Transverse colon (tissue), 4 donors: ENCODE measurements at regions not wholly inside any gene's neighbourhood (a gene's known extent, or its start where the extent isn't known, plus 50 kb on each side); places are given as distances from the start of the nearest gene placed in this dataset.

ENCODE experiments used
- DNase-seq: peaks from one replicate; pipeline ENCODE4 v3.0.0-alpha.2; 2019
- H3K27ac ChIP-seq, 4 donors: fragments of 200-600 bp; sonication (generic); 2 replicates each; pipeline ENCODE4 v1.5.1; 2016 to 2018; ENCODE audit warnings: inconsistent platforms in 4 of 4
- H3K27me3 ChIP-seq: fragments of 200-600 bp; sonication (generic); 2 replicates; pipeline ENCODE4 v1.5.1; 2017; ENCODE audit warnings: inconsistent platforms
- H3K36me3 ChIP-seq, 4 donors: fragments of 200-600 bp; sonication (generic); 2 replicates each; pipeline ENCODE4 v1.5.1; 2017 to 2019; ENCODE audit warnings: inconsistent platforms in 4 of 4
- H3K4me1 ChIP-seq, 4 donors: fragments of 200-600 bp; sonication (generic); 2 replicates each; pipeline ENCODE4 v1.5.1; 2017 to 2020; ENCODE audit warnings: inconsistent platforms in 4 of 4
- H3K4me3 ChIP-seq, 4 donors: fragments of 200-600 bp; sonication (generic); 1 replicate in 1 of 4; 2 replicates in 3 of 4; pipeline versions ENCODE4 v1.5.1 to v1.6.1; 2017 to 2019; ENCODE audit warnings: inconsistent platforms in 4 of 4
- H3K9me3 ChIP-seq, 2 donors: fragments of 200-600 bp; sonication (generic); 2 replicates each; pipeline ENCODE4 v1.5.1; 2017 to 2019; ENCODE audit warnings: inconsistent platforms in 2 of 2
- CTCF ChIP-seq, 5 experiments: fragments of 200-600 bp in 3 of 5; fragments of 450-650 bp in 2 of 5; sonication (generic) in 3 of 5; IDR thresholded peaks; 1 replicate in 2 of 5; 2 replicates in 3 of 5; pipeline ENCODE4 v1.5.1; 2016 to 2017; ENCODE audit warnings: antibody characterized with exemption in 5 of 5, inconsistent platforms in 3 of 5, mild to moderate bottlenecking in 2 of 5, moderate library complexity in 1 of 5
- EP300 ChIP-seq: sonication (generic); formaldehyde crosslinking; IDR thresholded peaks from one replicate; pipeline ENCODE4 v1.6.1; 2017; ENCODE audit warnings: antibody characterized with exemption, low read depth
- POLR2A ChIP-seq: fragments of 450-650 bp; IDR thresholded peaks from one replicate; pipeline ENCODE4 v1.6.1; 2016; ENCODE audit warnings: antibody characterized with exemption, mild to moderate bottlenecking, moderate library complexity
- POLR2AphosphoS5 ChIP-seq, 3 donors: sonication (generic); formaldehyde crosslinking; IDR thresholded peaks; one replicate each; pipeline ENCODE4 v1.6.1; 2016; ENCODE audit warnings: antibody characterized with exemption in 3 of 3
- WGBS, 2 donors: methylation state at CpG; one replicate each; pipeline ENCODE4 v1.1.5; 2018; ENCODE audit warnings: low coverage in 1 of 2; 5-methylcytosine and 5-hydroxymethylcytosine counted together
- in situ Hi-C, 4 donors: fragments of 200-750 bp; cut with MboI; loops; one replicate each; pipeline versions ENCODE4 v1.15.0 to v1.15.1; 2017; ENCODE audit warnings: low sequenced_read_pairs in 3 of 4, low pct_ligation_motif_present in 1 of 4, low pct_unique_long_range_greater_than_20kb in 1 of 4
- intact Hi-C: fragments of 100-400 bp; cut with DNase I; formaldehyde crosslinking; loops from one replicate; pipeline ENCODE4 v1.15.1; 2023; ENCODE audit warnings: low total_unique reads

GRCh38 chr4:163892417-163892816 lies 397.9 kb downstream of the TMA16 start:
- intact Hi-C loops = no loop called here
- TF ChIP-seq POLR2AphosphoS5 (IDR thresholded peaks at IDR 0.05) (no peak), EP300 (no peak), POLR2A (no peak), CTCF (IDR thresholded peaks at IDR 0.05) (no peak)

GRCh38 chr4:163895378-163896005 lies 401.0 kb downstream of the TMA16 start:
- no peak overlapping the region for H3K27ac ChIP-seq
- intact Hi-C loops (no loop called here), in situ Hi-C loops (no loop called here)
- WGBS, 2 donors = 43 to 47% methylated on average over 2 to 3 of the region's 3 CpGs
- no peaks in the 10 kb centered on the region for H3K4me1 ChIP-seq
- no peaks in the 10 kb centered on the region for H3K27me3 ChIP-seq
- no peak overlapping the region for H3K4me3 ChIP-seq
- H3K36me3 ChIP-seq = no peaks in the 10 kb centered on the region
- TF ChIP-seq POLR2A = no peak
- TF ChIP-seq EP300 = no peak
- TF ChIP-seq POLR2AphosphoS5 (IDR thresholded peaks at IDR 0.05) = no peak
- no peak for TF ChIP-seq CTCF (IDR thresholded peaks at IDR 0.05)
- H3K9me3 ChIP-seq = peaks cover 0 to 3% of the 10 kb centered on the region in 2 donors
- DNase-seq = no peak

More at GRCh38 chr4:163892417-163892816, 397.9 kb downstream of the TMA16 start:
- Histone ChIP-seq H3K9me3 (peaks cover 0 to 3% of the 10 kb centered on the region in 2 donors), H3K27me3 (no peaks in the 10 kb centered on the region), H3K4me1 (no peaks in the 10 kb centered on the region), H3K27ac (no peak overlapping the region), H3K36me3 (no peaks in the 10 kb centered on the region), H3K4me3 (no peak overlapping the region)
- in situ Hi-C loops = no loop called here
- DNase-seq = no peak

- Histone ChIP-seq H3K9me3 (peaks cover 0 to 3% of the 10 kb centered on the region in 2 donors), H3K27ac (no peak overlapping the region), H3K4me3 (no peak overlapping the region), H3K27me3 (no peaks in the 10 kb centered on the region), H3K36me3 (no peaks in the 10 kb centered on the region), H3K4me1 (no peaks in the 10 kb centered on the region)
- intact Hi-C loops = no loop called here
- in situ Hi-C loops = no loop called here
- 24% methylated on average over 1 of the region's 1 CpG; no CpG with 5 or more reads in 1 of the 2 donors for WGBS, 2 donors
- DNase-seq = no peak
- TF ChIP-seq POLR2A (no peak), CTCF (IDR thresholded peaks at IDR 0.05) (no peak), EP300 (no peak), POLR2AphosphoS5 (IDR thresholded peaks at IDR 0.05) (no peak)
Observed at GRCh38 chr4:163901319-163901718, 406.8 kb downstream of the TMA16 start.

- no peak for DNase-seq
- intact Hi-C loops (no loop called here), in situ Hi-C loops (no loop called here)
- no peak for TF ChIP-seq POLR2AphosphoS5 (IDR thresholded peaks at IDR 0.05)
- TF ChIP-seq EP300 = no peak
- TF ChIP-seq POLR2A = no peak
- TF ChIP-seq CTCF (IDR thresholded peaks at IDR 0.05) = no peak
- H3K27me3 ChIP-seq = no peaks in the 10 kb centered on the region
- H3K9me3 ChIP-seq = no peaks in the 10 kb centered on the region
- no peaks in the 10 kb centered on the region for H3K4me1 ChIP-seq
- no peak overlapping the region for H3K4me3 ChIP-seq
- H3K27ac ChIP-seq = no peak overlapping the region
- H3K36me3 ChIP-seq = no peaks in the 10 kb centered on the region
- 96 to 100% methylated on average over 2 of the region's 2 CpGs for WGBS, 2 donors
Observed at GRCh38 chr4:163902417-163902816, 407.9 kb downstream of the TMA16 start.
